Tibial artery (tissue), 4 donors: ENCODE measurements at regions not wholly inside any gene's neighbourhood (a gene's known extent, or its start where the extent isn't known, plus 50 kb on each side); places are given as distances from the start of the nearest gene placed in this dataset.
A peak's percentile ranks its signal among the peaks of the same experiment; 100 is the strongest.

Experiments used
- DNase-seq, 2 donors: peaks; one replicate each; pipeline ENCODE4 v3.0.0-alpha.2; 2019
- H3K27ac ChIP-seq, 2 donors: fragments of 200-600 bp; sonication (generic) in 1 of 2; 1 replicate in 1 of 2; 2 replicates in 1 of 2; pipeline ENCODE4 v1.5.1; 2018 to 2019; ENCODE audit warnings: mild to moderate bottlenecking in 1 of 2
- H3K27me3 ChIP-seq, 2 donors: fragments of 200-600 bp; sonication (generic) in 1 of 2; one replicate each; pipeline versions ENCODE4 v1.5.1 to v1.6.0; 2016 to 2019
- H3K36me3 ChIP-seq, 3 donors: fragments of 200-600 bp; sonication (generic) in 2 of 3; one replicate each; pipeline ENCODE4 v1.5.1; 2016 to 2019; ENCODE audit warnings: mild to moderate bottlenecking in 2 of 3
- H3K4me1 ChIP-seq, 4 donors: fragments of 200-600 bp; sonication (generic) in 2 of 4; 1 replicate in 3 of 4; 2 replicates in 1 of 4; pipeline ENCODE4 v1.5.1; 2016 to 2019
- H3K4me3 ChIP-seq, 2 donors: fragments of 200-600 bp; sonication (generic) in 1 of 2; 1 replicate in 1 of 2; 2 replicates in 1 of 2; pipeline ENCODE4 v1.5.1; 2018 to 2019; ENCODE audit warnings: mild to moderate bottlenecking in 2 of 2
- H3K9me3 ChIP-seq, 3 donors: fragments of 200-600 bp; sonication (generic) in 1 of 3; one replicate each; pipeline ENCODE4 v1.5.1; 2016 to 2019
- CTCF ChIP-seq, 2 experiments: fragments of 200-600 bp in 1 of 2; fragments of 450-650 bp in 1 of 2; IDR thresholded peaks; one replicate each; pipeline ENCODE4 v1.5.1; 2017 to 2019; ENCODE audit warnings: antibody characterized with exemption in 2 of 2, mild to moderate bottlenecking in 1 of 2, moderate library complexity in 1 of 2
- intact Hi-C: fragments of 100-400 bp; cut with DNase I; formaldehyde crosslinking; loops from one replicate; pipeline ENCODE4 v1.15.0; 2023; ENCODE audit warnings: low total_unique reads

GRCh38 chr10:118865998-118866693 is 111.4 kb upstream of the CACUL1 start:
- no peaks in the 10 kb centered on the region for H3K27me3 ChIP-seq
- no peak for TF ChIP-seq CTCF (IDR thresholded peaks at IDR 0.05)
- no peaks in the 10 kb centered on the region for H3K36me3 ChIP-seq
- DNase-seq = no peak
- H3K4me1 ChIP-seq = peaks cover 0 to 8% (median 8%) of the 10 kb centered on the region in 4 donors
- no peak overlapping the region for H3K27ac ChIP-seq
- no peak overlapping the region for H3K4me3 ChIP-seq
- H3K9me3 ChIP-seq = no peaks in the 10 kb centered on the region
- intact Hi-C loops = no loop called here

GRCh38 chr10:118867768-118868167 is 113.0 kb upstream of the CACUL1 start:
- DNase-seq = no peak
- H3K4me3 ChIP-seq = no peak overlapping the region
- peaks cover 0 to 12% (median 8%) of the 10 kb centered on the region in 4 donors for H3K4me1 ChIP-seq
- H3K27ac ChIP-seq = no peak overlapping the region
- no peaks in the 10 kb centered on the region for H3K27me3 ChIP-seq
- no peak for TF ChIP-seq CTCF (IDR thresholded peaks at IDR 0.05)
- H3K9me3 ChIP-seq = no peaks in the 10 kb centered on the region
- no peaks in the 10 kb centered on the region for H3K36me3 ChIP-seq
- intact Hi-C loops = no loop called here

GRCh38 chr10:118868589-118868988 is 113.8 kb upstream of the CACUL1 start:
- Histone ChIP-seq H3K36me3 (no peaks in the 10 kb centered on the region), H3K27ac (no peak overlapping the region), H3K4me1 (peaks cover 0 to 12% (median 8%) of the 10 kb centered on the region in 4 donors), H3K27me3 (no peaks in the 10 kb centered on the region), H3K4me3 (no peak overlapping the region), H3K9me3 (no peaks in the 10 kb centered on the region)
- no peak for DNase-seq
- TF ChIP-seq CTCF (IDR thresholded peaks at IDR 0.05) = no peak
- intact Hi-C loops = no loop called here

GRCh38 chr10:118870467-118871243 is 115.9 kb upstream of the CACUL1 start:
- Histone ChIP-seq H3K9me3 (no peaks in the 10 kb centered on the region), H3K27ac (no peak overlapping the region), H3K4me1 (peaks cover 0 to 12% (median 8%) of the 10 kb centered on the region in 4 donors), H3K27me3 (no peaks in the 10 kb centered on the region), H3K4me3 (no peak overlapping the region), H3K36me3 (no peaks in the 10 kb centered on the region)
- peak in 1 of 2 donors; percentile 23 for DNase-seq
- no peak for TF ChIP-seq CTCF (IDR thresholded peaks at IDR 0.05)
- intact Hi-C loops = no loop called here

GRCh38 chr10:118871244-118871865 is 116.6 kb upstream of the CACUL1 start:
- TF ChIP-seq CTCF (IDR thresholded peaks at IDR 0.05) = no peak

More at GRCh38 chr10:118871244-118871865, 116.6 kb upstream of the CACUL1 start:
- H3K27ac ChIP-seq = no peak overlapping the region
- H3K9me3 ChIP-seq = peaks cover 0 to 3% (median 0%) of the 10 kb centered on the region in 3 donors
- no peak for DNase-seq
- no peak overlapping the region for H3K4me3 ChIP-seq
- intact Hi-C loops = no loop called here
- peaks cover 0 to 12% (median 8%) of the 10 kb centered on the region in 4 donors for H3K4me1 ChIP-seq
- H3K36me3 ChIP-seq = no peaks in the 10 kb centered on the region
- H3K27me3 ChIP-seq = no peaks in the 10 kb centered on the region
